GM18508 (cell line): ENCODE measurements at regions not wholly inside any gene's neighbourhood (a gene's known extent, or its start where the extent isn't known, plus 50 kb on each side); places are given as distances from the start of the nearest gene placed in this dataset.

Experiments
- ATAC-seq: cut with Tn5 transposase; IDR thresholded peaks from one replicate; pipeline ENCODE4 v1.9.1; 2021; ENCODE audit warnings: moderate number of reproducible peaks; ENCODE audit not compliant: insufficient read depth, unreplicated experiment

GRCh38 chr16:79795556-79795955 lies 195.0 kb upstream of the MAF start:
- ATAC-seq, result no peak

DNA sequence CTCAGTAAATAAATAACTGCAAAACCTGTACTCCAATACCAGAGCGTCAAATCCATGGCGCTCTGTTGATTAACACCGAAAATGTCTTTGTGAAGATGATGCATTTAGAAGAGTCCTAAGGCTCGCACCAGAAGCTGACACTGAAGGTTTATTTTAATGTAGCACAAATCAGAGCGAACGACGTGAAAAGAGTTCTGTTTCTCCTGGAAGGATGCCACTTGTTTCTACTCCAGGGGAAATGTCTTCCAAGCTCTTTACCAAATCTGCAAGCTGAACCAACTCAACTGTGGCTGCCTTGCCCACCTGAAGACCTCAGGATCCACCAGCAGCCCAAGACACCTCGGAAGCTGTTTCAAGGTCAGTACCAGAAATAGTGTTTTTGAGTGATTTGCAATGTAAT lies 194.4 kb upstream of the MAF start:
- no peak for ATAC-seq

GRCh38 chr16:79792664-79793351 lies 192.3 kb upstream of the MAF start:
- ATAC-seq, result no peak

GRCh38 chr16:79792076-79792475 lies 191.5 kb upstream of the MAF start:
- no peak for ATAC-seq

- no peak for ATAC-seq
Measured at GRCh38 chr16:79790854-79791253, 190.3 kb upstream of the MAF start.

DNA sequence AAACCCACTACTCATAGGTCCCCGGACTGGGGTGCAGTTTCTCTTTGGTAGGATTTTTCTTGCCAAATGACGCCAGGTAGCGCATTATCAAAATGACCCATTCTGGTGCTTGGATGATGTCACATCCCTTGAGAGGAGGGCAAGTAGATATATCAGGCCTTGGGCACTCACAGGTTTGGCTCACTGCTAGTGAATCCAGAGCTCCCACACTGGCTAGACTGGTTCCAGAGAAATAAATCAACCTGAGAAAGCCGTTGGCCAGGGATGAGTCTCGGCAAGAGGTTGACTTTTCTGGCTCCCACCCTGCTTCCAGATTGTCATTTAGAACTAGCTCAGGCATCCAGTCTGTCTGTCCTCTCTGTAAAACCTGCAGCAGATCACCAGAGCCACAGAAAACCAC lies 188.4 kb upstream of the MAF start:
- ATAC-seq, result no peak

GRCh38 chr16:79786389-79786788 lies 185.9 kb upstream of the MAF start:
- no peak for ATAC-seq

DNA sequence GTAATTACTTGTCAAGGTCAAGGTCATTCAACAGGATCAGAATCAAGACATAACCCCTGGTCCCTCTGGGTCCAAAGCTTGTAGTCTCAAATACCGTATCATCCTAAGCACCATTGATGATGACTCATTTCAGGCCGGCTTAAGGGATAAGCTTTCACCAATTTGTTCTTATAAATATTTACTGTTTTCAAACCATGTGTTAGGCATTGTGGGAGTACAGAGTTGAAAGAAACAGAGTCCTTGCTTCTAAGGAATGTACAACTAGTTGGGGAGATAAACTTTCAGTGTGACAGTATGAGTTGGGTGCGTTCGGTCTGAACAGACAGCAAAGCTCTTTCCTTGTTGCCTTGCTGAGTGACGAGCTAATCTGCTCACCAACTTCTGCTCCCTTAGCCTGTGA lies 183.5 kb upstream of the MAF start:
- ATAC-seq, result no peak

DNA sequence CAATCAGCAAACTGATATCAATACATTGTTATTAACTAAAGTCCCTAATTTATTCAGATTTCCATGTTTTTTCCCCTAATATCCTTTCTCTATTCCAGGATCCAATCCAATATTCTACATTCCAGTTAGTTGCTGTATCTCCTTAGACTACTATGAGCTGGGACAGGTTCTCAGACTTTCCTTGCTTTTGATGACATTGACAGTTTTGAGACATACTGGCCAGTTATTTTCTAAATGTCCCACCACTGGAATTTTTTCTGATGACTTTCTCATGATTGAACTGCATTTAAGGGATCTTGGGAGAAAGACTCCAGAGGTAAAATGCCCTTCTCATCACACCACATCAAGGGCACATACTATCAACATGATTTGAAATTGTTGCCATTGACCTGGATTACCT lies 177.1 kb upstream of the MAF start:
- no peak for ATAC-seq

GRCh38 chr16:79776243-79776847 lies 175.8 kb upstream of the MAF start:
- no peak for ATAC-seq

DNA sequence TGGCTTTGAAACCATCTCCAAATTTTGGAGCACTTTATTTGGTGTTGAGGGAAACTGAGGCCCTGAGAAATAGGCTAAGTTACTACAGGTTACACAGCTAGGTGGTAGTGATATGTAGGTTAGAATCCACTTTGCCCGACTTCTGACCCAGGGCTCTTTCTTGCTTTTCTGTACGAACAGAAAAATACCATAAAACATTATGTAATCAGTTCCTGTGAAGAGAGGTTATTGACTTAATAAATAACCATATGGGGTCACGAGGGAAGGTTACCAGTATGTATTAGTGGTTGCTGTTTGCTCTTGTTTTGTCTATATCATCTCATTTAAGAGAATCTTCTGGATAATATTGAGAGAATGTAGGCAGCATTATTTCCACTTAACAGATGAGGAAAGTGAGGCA lies 172.2 kb upstream of the MAF start:
- no peak for ATAC-seq

DNA sequence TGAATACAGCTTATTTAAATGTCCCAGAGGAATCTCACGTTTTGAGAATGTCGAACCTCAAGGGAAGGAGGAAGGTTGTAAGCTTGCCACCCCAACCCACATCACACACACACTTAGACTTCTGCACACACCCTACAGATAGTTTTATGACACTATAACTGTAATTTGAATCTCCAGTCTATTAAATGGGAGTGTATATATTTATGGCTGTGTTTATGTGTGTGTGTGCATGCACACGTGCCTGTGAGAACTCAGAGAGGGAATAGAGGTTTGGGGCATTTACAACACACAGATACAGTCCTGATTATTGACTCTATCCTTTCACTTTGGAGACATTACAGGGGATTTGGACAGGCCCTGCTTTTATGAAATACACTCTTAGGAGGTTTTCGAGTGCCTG lies 171.5 kb upstream of the MAF start:
- no peak for ATAC-seq

DNA sequence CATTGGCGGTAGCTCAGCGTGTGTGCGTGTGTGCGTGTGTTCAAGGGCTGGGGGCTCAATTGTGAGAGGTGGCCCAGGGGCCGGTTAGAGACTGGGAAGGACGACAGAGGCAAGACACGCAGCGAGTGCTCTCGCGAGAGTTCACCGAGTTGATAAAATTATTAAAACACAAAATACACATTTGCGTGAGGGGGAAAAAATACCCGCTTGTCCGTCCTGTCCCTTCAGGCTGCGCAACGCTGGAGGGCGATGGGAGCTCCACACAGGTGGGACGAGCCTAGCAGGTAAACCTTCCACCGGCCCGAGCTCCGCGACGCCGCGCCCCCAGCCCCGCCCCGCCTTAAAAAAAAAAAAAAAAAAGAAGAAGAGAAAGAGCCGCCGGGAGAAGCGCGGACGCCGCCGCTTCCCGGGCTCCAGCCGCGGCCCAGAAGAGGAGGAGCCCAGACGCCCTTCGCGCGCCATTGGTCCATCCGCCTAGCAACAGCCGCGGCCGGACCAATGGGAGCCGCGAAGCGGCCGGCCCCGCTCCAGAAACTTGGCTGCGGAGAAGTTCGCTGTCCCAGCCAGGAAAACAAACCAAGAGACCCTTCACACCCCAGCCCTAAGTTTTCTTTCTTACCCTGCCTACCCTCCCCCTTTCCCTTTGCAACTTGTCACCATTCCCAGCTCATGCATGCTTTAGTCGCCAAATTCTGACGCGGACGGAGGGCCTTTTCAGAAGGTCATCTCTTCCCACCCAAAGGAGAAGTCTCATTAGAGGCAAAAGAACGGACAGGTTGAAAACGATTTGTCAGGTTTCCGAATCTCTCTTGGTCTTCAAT lies 169.9 kb upstream of the MAF start:
- ATAC-seq, result no peak

DNA sequence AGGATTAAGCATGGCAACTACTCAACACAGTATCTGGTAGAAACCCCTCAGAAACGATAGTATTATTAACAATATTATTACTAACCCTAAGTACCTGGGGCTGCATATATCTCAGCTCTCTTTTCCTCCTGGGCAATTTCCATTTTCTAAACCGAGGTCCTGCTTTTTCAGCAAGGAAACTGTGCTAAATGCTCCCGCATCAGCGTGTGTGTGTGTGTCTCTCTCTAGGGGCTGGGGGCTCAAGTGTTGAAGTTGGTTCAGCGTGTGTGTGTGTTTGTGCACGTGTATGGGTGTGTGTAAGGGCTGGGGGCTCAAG lies 169.3 kb upstream of the MAF start:
- no peak for ATAC-seq

- ATAC-seq, result no peak
Measured at GRCh38 chr16:79769270-79769927, 168.9 kb upstream of the MAF start.

DNA sequence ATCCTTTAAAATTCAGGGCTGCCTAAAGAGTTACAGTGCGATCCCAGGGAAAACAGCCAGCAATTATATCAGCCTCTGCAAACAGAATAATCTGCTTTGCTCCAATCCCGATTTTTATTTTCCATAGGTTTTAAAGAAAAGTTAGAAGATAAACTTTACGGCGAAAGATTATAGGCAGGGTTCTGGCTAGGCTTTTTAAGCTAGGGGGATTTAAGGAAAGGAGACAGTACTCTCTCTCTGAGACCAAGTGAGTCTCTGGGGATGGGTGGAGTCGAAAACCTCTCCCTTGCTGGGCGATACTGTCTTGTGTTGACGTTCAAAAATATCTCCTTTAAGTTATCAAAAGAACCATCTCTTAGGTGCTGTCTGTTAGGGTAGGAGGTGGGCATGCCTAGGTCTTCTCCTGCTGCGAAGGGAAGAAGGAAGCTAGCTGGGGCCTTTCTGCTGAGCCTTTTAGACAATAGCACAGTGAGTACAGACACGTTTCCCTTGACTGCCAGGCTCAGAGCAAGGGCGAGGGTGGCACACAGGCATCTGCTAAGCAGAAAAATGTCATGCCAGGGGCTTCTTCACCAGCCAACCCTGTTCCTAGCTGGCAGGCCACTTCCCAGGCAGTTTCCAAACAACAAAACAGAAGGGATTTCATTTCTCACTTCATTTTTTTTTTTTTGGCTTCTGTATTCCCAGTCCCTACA lies 167.9 kb upstream of the MAF start:
- no peak for ATAC-seq

GRCh38 chr16:79767421-79768275 lies 167.1 kb upstream of the MAF start:
- no peak for ATAC-seq

GRCh38 chr16:79765901-79766394 lies 165.4 kb upstream of the MAF start:
- ATAC-seq, result no peak

DNA sequence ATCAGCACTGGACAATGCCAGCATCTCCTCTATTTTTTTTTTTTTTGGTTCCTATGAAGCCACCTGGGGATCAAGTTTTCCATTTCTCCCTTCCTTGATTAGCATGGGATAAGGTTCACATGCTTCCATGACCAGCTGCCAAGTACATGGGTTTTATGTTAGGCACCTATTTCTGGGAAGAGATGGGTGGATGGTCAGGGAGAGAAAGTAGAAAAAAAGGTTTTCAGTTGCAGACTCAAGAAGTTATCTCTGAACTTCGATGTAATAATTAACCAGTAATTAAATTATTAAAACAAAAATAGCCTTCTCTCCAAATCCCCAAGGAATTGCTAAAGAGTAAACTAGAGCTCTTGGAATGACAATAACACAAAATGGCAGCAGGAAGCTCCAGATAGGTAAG lies 164.9 kb upstream of the MAF start:
- ATAC-seq, result no peak
